HepG2 (cell line): ENCODE measurements at regions not wholly inside any gene's neighbourhood (a gene's known extent, or its start where the extent isn't known, plus 50 kb on each side); places are given as distances from the start of the nearest gene placed in this dataset.

ENCODE experiments used
- CHD2 ChIP-seq: IDR thresholded peaks from 2 replicates; pipeline ENCODE4 v1.6.1; 2011; ENCODE audit warnings: low read depth, low read length, improper control_type of control experiment
- CSRNP2 ChIP-seq: sonication (generic); formaldehyde crosslinking; conservative IDR thresholded peaks from 2 replicates; pipeline ENCODE4 v1.8.0; 2022; ENCODE audit warnings: low read depth, missing genetic modification reagents
- CTCF ChIP-seq: sonication (generic); formaldehyde crosslinking; IDR thresholded peaks from 2 replicates; pipeline ENCODE4 v1.5.0; 2020; ENCODE audit warnings: mild to moderate bottlenecking, missing genetic modification reagents, moderate library complexity
- EZH2 ChIP-seq: conservative IDR thresholded peaks from 2 replicates; pipeline ENCODE4 v1.6.1; 2012; ENCODE audit warnings: mild to moderate bottlenecking, low read depth, low read length, moderate library complexity
- FOXA1 ChIP-seq, 2 experiments: fragments of 450-650 bp in 1 of 2; sonication (generic) in 1 of 2; formaldehyde crosslinking in 1 of 2; IDR thresholded peaks; 2 replicates each; pipeline versions ENCODE4 v1.4.0 to v1.6.1; 2016 to 2020; ENCODE audit warnings: missing genetic modification reagents in 1 of 2
- KLF16 ChIP-seq, 2 experiments: sonication (generic) in 1 of 2; formaldehyde crosslinking in 1 of 2; IDR thresholded peaks; 2 replicates each; pipeline versions ENCODE4 v1.6.1 to v1.8.0; 2016 to 2023; ENCODE audit warnings: missing genetic modification reagents in 2 of 2, missing compliant biosample characterization in 1 of 2
- MXD4 ChIP-seq: IDR thresholded peaks from 2 replicates; pipeline ENCODE4 v1.6.1; 2016; ENCODE audit warnings: mild to moderate bottlenecking, missing biosample characterization, missing genetic modification reagents
- POLR2A ChIP-seq, 2 experiments: IDR thresholded peaks; 2 replicates each; pipeline ENCODE4 v1.6.1; 2011; ENCODE audit warnings: low read depth in 2 of 2, low read length in 2 of 2, mild to moderate bottlenecking in 1 of 2, moderate library complexity in 1 of 2; ENCODE audit not compliant: insufficient read depth in 1 of 2
- ZFP36 ChIP-seq: fragments of 150-350 bp; IDR thresholded peaks from 2 replicates; pipeline ENCODE4 v1.6.1; 2018; ENCODE audit warnings: borderline replicate concordance, low read length, low read depth; ENCODE audit not compliant: partially characterized antibody
- TF ChIP-seq, protein P1 (sequence below): sonication (generic); formaldehyde crosslinking; IDR thresholded peaks from 2 replicates; pipeline ENCODE4 v1.8.0; 2023; ENCODE audit warnings: mild to moderate bottlenecking, missing genetic modification reagents
- TF ChIP-seq, protein P2 (sequence below): sonication (generic); formaldehyde crosslinking; IDR thresholded peaks from 2 replicates; pipeline ENCODE4 v1.4.0; 2020; ENCODE audit warnings: missing genetic modification reagents

- TF ChIP-seq ZFP36 (no peak), POLR2A (IDR thresholded peaks at IDR 0.05; ENCODE audit: insufficient read depth in 1 of 2, low read depth in 2 of 2, low read length in 2 of 2) (no peak), CSRNP2 (CRISPR knock-in tag) (no peak), KLF16 (CRISPR knock-in tag; IDR thresholded peaks at IDR 0.05) (no peak), CTCF (CRISPR knock-in tag) (no peak), FOXA1 (IDR thresholded peaks at IDR 0.05) (no peak), FOXA1 (CRISPR knock-in tag; IDR thresholded peaks at IDR 0.05) (no peak), EZH2 (no peak), CHD2 (no peak), MXD4 (CRISPR knock-in tag) (no peak)
- TF ChIP-seq, protein P1, sequence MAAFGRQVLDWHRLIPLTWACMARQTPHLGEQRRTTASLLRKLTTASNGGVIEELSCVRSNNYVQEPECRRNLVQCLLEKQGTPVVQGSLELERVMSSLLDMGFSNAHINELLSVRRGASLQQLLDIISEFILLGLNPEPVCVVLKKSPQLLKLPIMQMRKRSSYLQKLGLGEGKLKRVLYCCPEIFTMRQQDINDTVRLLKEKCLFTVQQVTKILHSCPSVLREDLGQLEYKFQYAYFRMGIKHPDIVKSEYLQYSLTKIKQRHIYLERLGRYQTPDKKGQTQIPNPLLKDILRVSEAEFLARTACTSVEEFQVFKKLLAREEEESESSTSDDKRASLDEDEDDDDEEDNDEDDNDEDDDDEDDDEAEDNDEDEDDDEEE (CRISPR knock-in tag), result no peak
- TF ChIP-seq, protein P2, sequence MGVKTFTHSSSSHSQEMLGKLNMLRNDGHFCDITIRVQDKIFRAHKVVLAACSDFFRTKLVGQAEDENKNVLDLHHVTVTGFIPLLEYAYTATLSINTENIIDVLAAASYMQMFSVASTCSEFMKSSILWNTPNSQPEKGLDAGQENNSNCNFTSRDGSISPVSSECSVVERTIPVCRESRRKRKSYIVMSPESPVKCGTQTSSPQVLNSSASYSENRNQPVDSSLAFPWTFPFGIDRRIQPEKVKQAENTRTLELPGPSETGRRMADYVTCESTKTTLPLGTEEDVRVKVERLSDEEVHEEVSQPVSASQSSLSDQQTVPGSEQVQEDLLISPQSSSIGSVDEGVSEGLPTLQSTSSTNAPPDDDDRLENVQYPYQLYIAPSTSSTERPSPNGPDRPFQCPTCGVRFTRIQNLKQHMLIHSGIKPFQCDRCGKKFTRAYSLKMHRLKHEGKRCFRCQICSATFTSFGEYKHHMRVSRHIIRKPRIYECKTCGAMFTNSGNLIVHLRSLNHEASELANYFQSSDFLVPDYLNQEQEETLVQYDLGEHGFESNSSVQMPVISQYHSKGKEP (CRISPR knock-in tag), result no peak
These were observed 360.7 kb upstream of the CAMK1G start for GRCh38 chr1:209222826-209223225.
